ENCODE measurements at regions not wholly inside any gene's neighbourhood (a gene's known extent, or its start where the extent isn't known, plus 50 kb on each side); places are given as distances from the start of the nearest gene placed in this dataset.

DNA sequence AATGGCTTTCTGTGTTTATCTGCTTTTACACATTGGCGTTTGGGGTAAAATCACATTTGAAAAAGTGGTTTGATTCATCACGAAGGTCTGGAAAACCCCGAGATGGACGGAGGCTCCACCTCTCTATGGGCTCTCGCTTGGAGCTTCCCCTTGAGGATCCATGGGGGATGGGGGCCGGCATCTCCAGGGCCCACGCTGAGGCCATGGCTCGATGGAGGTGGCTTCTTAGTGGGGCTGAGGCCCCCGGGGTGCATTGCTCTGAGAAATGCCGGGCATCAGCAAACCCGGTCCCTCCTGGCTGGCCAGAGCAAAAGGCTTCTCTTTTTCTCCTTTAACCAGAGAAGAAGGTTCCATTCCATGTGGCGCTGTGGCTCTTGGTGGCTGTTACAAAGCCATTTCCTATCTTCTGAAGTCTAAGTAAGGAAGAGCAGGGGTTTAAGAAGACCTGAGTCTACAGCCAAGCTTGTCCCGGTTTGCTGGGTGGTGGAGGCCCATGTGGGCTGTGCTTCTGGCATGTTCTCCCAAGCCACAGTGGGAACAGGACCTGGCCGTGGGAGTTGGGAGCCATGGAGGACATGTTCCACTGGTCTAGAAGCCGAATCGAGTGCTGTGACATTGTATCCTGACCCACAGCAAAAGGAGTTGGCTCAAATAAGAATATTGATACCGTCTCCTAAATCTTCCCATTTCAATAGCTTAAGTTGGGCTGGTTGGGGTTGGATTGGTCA is 243.5 kb upstream of the PITRM1 start:
- TF ChIP-seq POLR2A (IDR thresholded peaks at IDR 0.05): no peak
- TF ChIP-seq, protein P1, sequence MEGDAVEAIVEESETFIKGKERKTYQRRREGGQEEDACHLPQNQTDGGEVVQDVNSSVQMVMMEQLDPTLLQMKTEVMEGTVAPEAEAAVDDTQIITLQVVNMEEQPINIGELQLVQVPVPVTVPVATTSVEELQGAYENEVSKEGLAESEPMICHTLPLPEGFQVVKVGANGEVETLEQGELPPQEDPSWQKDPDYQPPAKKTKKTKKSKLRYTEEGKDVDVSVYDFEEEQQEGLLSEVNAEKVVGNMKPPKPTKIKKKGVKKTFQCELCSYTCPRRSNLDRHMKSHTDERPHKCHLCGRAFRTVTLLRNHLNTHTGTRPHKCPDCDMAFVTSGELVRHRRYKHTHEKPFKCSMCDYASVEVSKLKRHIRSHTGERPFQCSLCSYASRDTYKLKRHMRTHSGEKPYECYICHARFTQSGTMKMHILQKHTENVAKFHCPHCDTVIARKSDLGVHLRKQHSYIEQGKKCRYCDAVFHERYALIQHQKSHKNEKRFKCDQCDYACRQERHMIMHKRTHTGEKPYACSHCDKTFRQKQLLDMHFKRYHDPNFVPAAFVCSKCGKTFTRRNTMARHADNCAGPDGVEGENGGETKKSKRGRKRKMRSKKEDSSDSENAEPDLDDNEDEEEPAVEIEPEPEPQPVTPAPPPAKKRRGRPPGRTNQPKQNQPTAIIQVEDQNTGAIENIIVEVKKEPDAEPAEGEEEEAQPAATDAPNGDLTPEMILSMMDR (IDR thresholded peaks at IDR 0.05): no peak
